LNCaP clone FGC (cell line): ENCODE measurements at regions not wholly inside any gene's neighbourhood (a gene's known extent, or its start where the extent isn't known, plus 50 kb on each side); places are given as distances from the start of the nearest gene placed in this dataset.
A peak's percentile ranks its signal among the peaks of the same experiment; 100 is the strongest.

Experiments used
- DNase-seq: peaks from one replicate; pipeline ENCODE4 v3.0.0-alpha.2; 2011; ENCODE audit warnings: low read depth
- H3K4me3 ChIP-seq: 2 replicates; pipeline ENCODE4 v1.5.1; 2011; ENCODE audit warnings: mild to moderate bottlenecking, low read depth, low read length, control low read depth
- CTCF ChIP-seq: IDR thresholded peaks from 2 replicates; pipeline ENCODE4 v1.5.1; 2012; ENCODE audit warnings: mild to moderate bottlenecking; ENCODE audit not compliant: control insufficient read depth, insufficient read depth; ENCODE audit errors: extremely low read depth

DNA sequence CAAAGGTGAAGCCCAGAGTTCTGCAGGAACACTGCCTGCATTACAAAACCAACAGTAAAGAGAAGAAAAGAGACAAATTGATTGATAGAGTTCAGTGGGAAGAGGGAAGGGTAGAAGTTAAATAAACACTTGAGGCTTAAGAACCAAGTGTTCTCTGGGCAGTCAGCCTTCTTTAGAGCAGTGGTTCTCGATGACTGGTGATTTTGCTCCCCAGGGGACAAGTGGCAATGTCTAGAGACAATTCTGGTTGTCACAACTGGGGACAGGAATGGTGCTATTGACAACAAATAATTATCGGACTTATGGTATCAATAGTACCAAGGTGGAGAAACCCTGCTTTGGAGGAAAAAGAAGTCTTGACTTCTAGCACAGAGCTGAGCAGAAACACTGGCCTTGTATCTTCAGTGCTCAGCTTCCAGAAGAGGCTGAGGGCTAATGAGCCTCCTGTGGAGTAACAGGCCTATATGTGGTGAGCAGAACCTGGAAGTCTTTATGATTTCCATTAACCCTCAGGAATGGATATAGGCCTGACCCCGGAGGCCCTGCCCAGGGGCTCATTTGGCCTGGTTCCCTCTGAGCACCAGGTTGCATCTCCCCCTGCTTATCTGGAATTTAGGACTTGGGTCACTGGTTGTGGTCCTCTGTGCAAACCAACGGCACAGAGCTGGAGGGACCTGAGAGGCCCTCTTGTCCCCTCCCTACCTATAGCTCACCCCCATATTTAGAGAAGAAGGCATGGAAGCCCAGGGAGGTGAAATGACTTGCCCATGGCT lies 204.6 kb upstream of the PWP1 start:
- H3K4me3 ChIP-seq, result no peak overlapping the region
- no peak for TF ChIP-seq CTCF
- no peak for DNase-seq

DNA sequence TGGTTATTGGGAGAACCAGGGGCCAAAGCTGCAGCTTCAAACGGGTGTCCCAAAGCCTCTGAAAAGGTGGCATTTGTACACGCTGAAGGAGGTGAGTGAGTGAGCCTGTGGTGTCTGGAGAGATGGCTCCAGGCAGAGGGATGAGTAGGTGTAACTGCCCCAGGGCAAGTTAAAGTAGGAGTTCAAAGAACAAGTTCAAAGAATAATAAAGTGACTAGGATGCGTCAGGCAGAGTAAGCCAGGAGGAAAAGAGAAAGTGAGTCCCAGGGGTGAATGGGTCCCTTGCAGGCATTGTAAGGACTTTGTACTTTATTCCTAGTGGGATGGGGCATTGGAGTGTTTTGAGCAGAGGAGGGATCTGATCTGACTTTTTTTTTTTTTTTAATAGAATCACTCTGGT lies 201.4 kb upstream of the PWP1 start:
- no peak for TF ChIP-seq CTCF
- no peak overlapping the region for H3K4me3 ChIP-seq
- DNase-seq, result no peak

DNA sequence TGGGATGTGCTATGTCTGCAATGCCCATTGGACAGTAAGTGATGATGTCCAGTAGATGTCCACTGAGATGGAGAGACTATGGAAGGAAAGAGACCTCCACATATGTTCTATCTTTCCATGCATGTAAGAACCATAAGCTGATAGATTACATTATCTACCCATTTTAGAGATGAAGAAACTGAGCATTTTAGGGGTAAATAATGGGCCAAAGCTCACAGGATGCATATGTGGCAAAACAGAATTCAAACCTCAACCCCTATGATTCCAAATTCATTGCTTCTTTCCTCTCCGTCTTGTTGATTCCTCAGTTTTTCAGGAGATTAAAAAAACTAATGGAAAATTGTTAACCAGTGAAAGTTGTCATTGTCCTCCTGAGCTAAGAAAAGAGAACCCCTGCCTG lies 200.7 kb upstream of the PWP1 start:
- TF ChIP-seq CTCF, result no peak
- DNase-seq, result no peak
- H3K4me3 ChIP-seq, result no peak overlapping the region

GRCh38 chr12:107485731-107486130 lies 199.9 kb upstream of the PWP1 start:
- no peak overlapping the region for H3K4me3 ChIP-seq
- no peak for TF ChIP-seq CTCF
- DNase-seq, result no peak

- no peak overlapping the region for H3K4me3 ChIP-seq
- DNase-seq, result peak; percentile 54
- TF ChIP-seq CTCF, result no peak
Measured at GRCh38 chr12:107486140-107486892, 199.3 kb upstream of the PWP1 start.

GRCh38 chr12:107487011-107487680 lies 198.5 kb upstream of the PWP1 start:
- H3K4me3 ChIP-seq, result no peak overlapping the region
- TF ChIP-seq CTCF, result no peak
- peak; percentile 92 for DNase-seq
